MM.1S (cell line): ENCODE measurements at regions not wholly inside any gene's neighbourhood (a gene's known extent, or its start where the extent isn't known, plus 50 kb on each side); places are given as distances from the start of the nearest gene placed in this dataset.

ENCODE experiments used
- DNase-seq: peaks from one replicate; pipeline ENCODE4 v3.0.0-alpha.2; 2015
- H2AFZ ChIP-seq: fragments of 300-600 bp; sonication (generic); 2 replicates; pipeline ENCODE4 v1.6.0; 2016; ENCODE audit warnings: antibody characterized with exemption, low read length
- H3F3A ChIP-seq: fragments of 300-600 bp; sonication (generic); 2 replicates; pipeline ENCODE4 v1.6.1; 2016; ENCODE audit warnings: mild to moderate bottlenecking, antibody characterized with exemption, low read length, moderate library complexity, mixed read lengths; ENCODE audit not compliant: insufficient read depth
- H3K27ac ChIP-seq: fragments of 300-600 bp; sonication (generic); 2 replicates; pipeline ENCODE4 v1.5.1; 2016; ENCODE audit warnings: mild to moderate bottlenecking, low read length
- H3K27me3 ChIP-seq: fragments of 300-600 bp; sonication (generic); replicated peaks from 2 replicates; pipeline ENCODE4 v1.6.0; 2016; ENCODE audit warnings: low read length; ENCODE audit not compliant: insufficient read depth
- H3K36me3 ChIP-seq: fragments of 300-600 bp; sonication (generic); replicated peaks from 2 replicates; pipeline ENCODE4 v1.6.1; 2016; ENCODE audit warnings: mild to moderate bottlenecking, low read length, mixed read lengths; ENCODE audit not compliant: insufficient read depth
- H3K4me1 ChIP-seq: fragments of 300-600 bp; sonication (generic); 2 replicates; pipeline ENCODE4 v1.6.1; 2016; ENCODE audit warnings: low read length, mixed read lengths
- H3K4me2 ChIP-seq: fragments of 300-600 bp; sonication (generic); 2 replicates; pipeline ENCODE4 v1.6.0; 2016; ENCODE audit warnings: low read depth, low read length
- H3K4me3 ChIP-seq: fragments of 300-600 bp; sonication (generic); 2 replicates; pipeline ENCODE4 v1.5.1; 2016; ENCODE audit warnings: low read length, mixed read lengths
- H3K79me2 ChIP-seq: fragments of 300-600 bp; sonication (generic); 2 replicates; pipeline ENCODE4 v1.6.1; 2016; ENCODE audit warnings: mixed run types, low read length, mixed read lengths
- H3K9ac ChIP-seq: fragments of 300-600 bp; sonication (generic); 2 replicates; pipeline ENCODE4 v1.6.1; 2016; ENCODE audit warnings: low read length, mixed read lengths
- H3K9me2 ChIP-seq: fragments of 300-600 bp; sonication (generic); replicated peaks from 2 replicates; pipeline ENCODE4 v1.6.1; 2016; ENCODE audit warnings: mild to moderate bottlenecking, low read length, mixed read lengths; ENCODE audit not compliant: insufficient read depth
- H3K9me3 ChIP-seq: fragments of 300-600 bp; sonication (generic); replicated peaks from 2 replicates; pipeline ENCODE4 v1.6.1; 2016; ENCODE audit warnings: mild to moderate bottlenecking, low read length, mixed read lengths; ENCODE audit not compliant: insufficient read depth
- H4K20me1 ChIP-seq: fragments of 300-600 bp; sonication (generic); 2 replicates; pipeline ENCODE4 v1.6.1; 2016; ENCODE audit warnings: mild to moderate bottlenecking, low read length, moderate library complexity, mixed read lengths; ENCODE audit not compliant: insufficient read depth
- EZH2 ChIP-seq: fragments of 300-600 bp; sonication (generic); optimal IDR thresholded peaks from 2 replicates; pipeline ENCODE3; 2017; ENCODE audit warnings: low read depth, mild to moderate bottlenecking, antibody characterized with exemption, low read length, mixed read lengths
- EZH2phosphoT487 ChIP-seq: fragments of 300-600 bp; sonication (generic); IDR thresholded peaks from 2 replicates; pipeline ENCODE4 v1.6.1; 2018; ENCODE audit warnings: antibody characterized with exemption, low read length
- TF ChIP-seq, protein P1 (sequence below): fragments of 300-600 bp; sonication (generic); IDR thresholded peaks from 2 replicates; pipeline ENCODE4 v1.5.1; 2016; ENCODE audit warnings: antibody characterized with exemption, low read length, mixed read lengths

GRCh38 chr6:50467931-50468330 is 245.4 kb upstream of the TFAP2D start:
- Histone ChIP-seq H3K9me2 (no peaks in the 10 kb centered on the region), H3K4me3 (no peak overlapping the region), H3F3A (no peaks in the 10 kb centered on the region)

DNA sequence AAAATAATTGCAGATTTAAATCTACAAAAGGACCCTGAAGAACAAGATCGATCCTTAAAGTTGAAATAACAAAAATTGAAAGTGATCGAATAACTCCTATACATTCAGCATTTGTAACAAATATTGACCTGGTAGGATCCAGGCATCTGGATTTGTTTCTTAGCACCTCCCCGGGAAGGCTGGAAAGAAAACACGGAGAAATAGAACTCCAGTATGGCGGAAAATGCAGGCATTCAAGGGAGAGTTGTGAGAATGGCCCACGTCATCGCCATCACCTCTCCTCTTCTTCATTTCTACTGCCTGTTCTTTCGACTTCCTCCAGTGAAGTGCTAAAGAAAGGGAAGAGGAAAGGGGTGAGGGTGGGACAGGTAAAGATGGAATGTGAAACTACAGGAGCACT is 242.3 kb upstream of the TFAP2D start:
- H2AFZ ChIP-seq: no peak overlapping the region
- no peak overlapping the region for H3K4me3 ChIP-seq
- H3F3A ChIP-seq: no peaks in the 10 kb centered on the region
- H3K9me3 ChIP-seq: no peaks in the 10 kb centered on the region
- H3K79me2 ChIP-seq: no peaks in the 10 kb centered on the region
- no peak overlapping the region for H3K27ac ChIP-seq
- TF ChIP-seq, protein P1, sequence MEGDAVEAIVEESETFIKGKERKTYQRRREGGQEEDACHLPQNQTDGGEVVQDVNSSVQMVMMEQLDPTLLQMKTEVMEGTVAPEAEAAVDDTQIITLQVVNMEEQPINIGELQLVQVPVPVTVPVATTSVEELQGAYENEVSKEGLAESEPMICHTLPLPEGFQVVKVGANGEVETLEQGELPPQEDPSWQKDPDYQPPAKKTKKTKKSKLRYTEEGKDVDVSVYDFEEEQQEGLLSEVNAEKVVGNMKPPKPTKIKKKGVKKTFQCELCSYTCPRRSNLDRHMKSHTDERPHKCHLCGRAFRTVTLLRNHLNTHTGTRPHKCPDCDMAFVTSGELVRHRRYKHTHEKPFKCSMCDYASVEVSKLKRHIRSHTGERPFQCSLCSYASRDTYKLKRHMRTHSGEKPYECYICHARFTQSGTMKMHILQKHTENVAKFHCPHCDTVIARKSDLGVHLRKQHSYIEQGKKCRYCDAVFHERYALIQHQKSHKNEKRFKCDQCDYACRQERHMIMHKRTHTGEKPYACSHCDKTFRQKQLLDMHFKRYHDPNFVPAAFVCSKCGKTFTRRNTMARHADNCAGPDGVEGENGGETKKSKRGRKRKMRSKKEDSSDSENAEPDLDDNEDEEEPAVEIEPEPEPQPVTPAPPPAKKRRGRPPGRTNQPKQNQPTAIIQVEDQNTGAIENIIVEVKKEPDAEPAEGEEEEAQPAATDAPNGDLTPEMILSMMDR: no peak
- no peak for TF ChIP-seq EZH2
- no peak for TF ChIP-seq EZH2phosphoT487
- H3K9ac ChIP-seq: no peak overlapping the region
- no peaks in the 10 kb centered on the region for H3K9me2 ChIP-seq
- H3K27me3 ChIP-seq: no peaks in the 10 kb centered on the region
- DNase-seq: no peak
- no peaks in the 10 kb centered on the region for H3K4me1 ChIP-seq
- H3K4me2 ChIP-seq: no peak overlapping the region
- H3K36me3 ChIP-seq: no peaks in the 10 kb centered on the region
- no peaks in the 10 kb centered on the region for H4K20me1 ChIP-seq

More at GRCh38 chr6:50467931-50468330, 245.4 kb upstream of the TFAP2D start:
- no peaks in the 10 kb centered on the region for H3K36me3 ChIP-seq
- no peaks in the 10 kb centered on the region for H3K79me2 ChIP-seq
- no peak overlapping the region for H3K27ac ChIP-seq
- no peaks in the 10 kb centered on the region for H3K4me1 ChIP-seq
- no peaks in the 10 kb centered on the region for H4K20me1 ChIP-seq
- TF ChIP-seq EZH2phosphoT487: no peak
- TF ChIP-seq EZH2: no peak
- TF ChIP-seq, protein P1: no peak
- H3K4me2 ChIP-seq: no peak overlapping the region
- no peak for DNase-seq
- no peaks in the 10 kb centered on the region for H3K27me3 ChIP-seq
- H3K9ac ChIP-seq: no peak overlapping the region
- H3K9me3 ChIP-seq: no peaks in the 10 kb centered on the region
- no peak overlapping the region for H2AFZ ChIP-seq

GRCh38 chr6:50510361-50510760 is 203.0 kb upstream of the TFAP2D start:
- TF ChIP-seq EZH2phosphoT487: no peak
- TF ChIP-seq EZH2: no peak
- TF ChIP-seq, protein P1: no peak
- Histone ChIP-seq H3K36me3 (no peaks in the 10 kb centered on the region), H3K9me2 (no peaks in the 10 kb centered on the region), H3F3A (no peaks in the 10 kb centered on the region), H3K9me3 (no peaks in the 10 kb centered on the region), H3K4me3 (no peak overlapping the region), H3K9ac (no peak overlapping the region), H3K27me3 (no peaks in the 10 kb centered on the region), H3K79me2 (no peaks in the 10 kb centered on the region), H3K4me1 (no peaks in the 10 kb centered on the region), H3K4me2 (no peak overlapping the region), H3K27ac (no peak overlapping the region), H2AFZ (no peak overlapping the region), H4K20me1 (no peaks in the 10 kb centered on the region)
- DNase-seq: no peak
